HG03108 (cell line): ENCODE measurements at regions not wholly inside any gene's neighbourhood (a gene's known extent, or its start where the extent isn't known, plus 50 kb on each side); places are given as distances from the start of the nearest gene placed in this dataset.
A peak's percentile ranks its signal among the peaks of the same experiment; 100 is the strongest.

ENCODE experiments used
- ATAC-seq: cut with Tn5 transposase; IDR thresholded peaks from one replicate; pipeline ENCODE4 v1.9.1; 2021; ENCODE audit warnings: moderate library complexity; ENCODE audit not compliant: unreplicated experiment

DNA sequence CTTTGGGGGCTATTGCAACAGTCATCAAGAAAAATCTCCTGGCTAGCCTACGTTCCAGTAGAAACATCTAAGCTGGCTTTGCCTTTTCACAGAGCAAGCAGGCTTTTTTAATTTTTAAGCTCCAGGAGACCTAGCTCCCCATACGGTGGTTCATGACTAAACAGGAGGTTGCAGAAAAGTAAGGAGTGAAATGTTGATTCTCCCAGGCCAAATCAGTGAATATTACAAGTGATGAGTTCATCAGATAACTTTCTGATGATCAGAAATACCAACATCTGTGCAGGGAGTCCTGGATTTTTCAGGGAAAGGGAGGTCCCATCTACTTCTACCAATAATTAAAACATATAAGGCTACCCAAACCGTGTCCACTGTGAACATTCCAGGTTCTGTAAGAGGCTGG, 477.3 kb upstream of the CELF2 start:
- ATAC-seq = no peak

- ATAC-seq = no peak
Measured at GRCh38 chr10:10542477-10542876, 475.2 kb upstream of the CELF2 start.

GRCh38 chr10:10544890-10545289, 472.8 kb upstream of the CELF2 start:
- ATAC-seq = no peak

DNA sequence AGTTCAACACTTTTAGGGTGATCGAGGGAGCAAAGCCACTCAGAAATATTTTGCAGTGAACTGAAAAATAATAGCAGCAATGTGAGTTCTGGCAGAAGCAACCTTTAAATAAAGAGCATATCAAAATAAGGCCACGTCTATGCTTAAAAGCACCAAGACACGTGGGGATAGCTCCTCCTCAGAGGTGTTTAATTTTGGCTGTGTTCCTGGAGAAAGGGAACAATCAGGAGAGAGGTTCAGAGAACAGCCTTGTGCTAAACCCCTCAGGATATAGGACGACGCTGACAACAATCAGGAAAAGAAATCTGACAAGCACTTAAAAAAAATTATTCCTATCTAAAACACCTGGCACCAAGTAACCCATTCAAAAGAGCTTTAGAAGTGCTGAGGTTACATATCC, 471.9 kb upstream of the CELF2 start:
- no peak for ATAC-seq

GRCh38 chr10:10551596-10552301, 465.9 kb upstream of the CELF2 start:
- ATAC-seq = no peak

DNA sequence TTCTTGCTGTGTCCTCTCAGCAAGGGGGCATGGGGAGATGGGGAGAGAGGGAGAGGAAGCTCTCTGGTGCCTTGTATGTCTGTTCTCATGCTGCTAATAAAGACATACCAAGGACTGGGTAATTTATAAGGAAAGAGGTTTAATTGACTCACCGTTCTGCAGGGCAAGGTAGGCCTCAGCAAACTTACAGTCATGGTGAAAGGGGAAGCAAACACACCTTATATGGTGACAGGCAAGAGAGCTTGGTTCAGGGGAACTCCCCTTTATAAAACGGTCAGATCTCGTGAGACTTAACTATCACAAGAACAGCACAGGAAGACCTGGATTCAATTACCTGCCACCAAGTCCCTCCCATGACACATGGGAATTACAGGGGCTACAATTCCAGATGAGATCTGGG, 464.7 kb upstream of the CELF2 start:
- ATAC-seq = no peak

GRCh38 chr10:10564081-10564794, 453.4 kb upstream of the CELF2 start:
- no peak for ATAC-seq

DNA sequence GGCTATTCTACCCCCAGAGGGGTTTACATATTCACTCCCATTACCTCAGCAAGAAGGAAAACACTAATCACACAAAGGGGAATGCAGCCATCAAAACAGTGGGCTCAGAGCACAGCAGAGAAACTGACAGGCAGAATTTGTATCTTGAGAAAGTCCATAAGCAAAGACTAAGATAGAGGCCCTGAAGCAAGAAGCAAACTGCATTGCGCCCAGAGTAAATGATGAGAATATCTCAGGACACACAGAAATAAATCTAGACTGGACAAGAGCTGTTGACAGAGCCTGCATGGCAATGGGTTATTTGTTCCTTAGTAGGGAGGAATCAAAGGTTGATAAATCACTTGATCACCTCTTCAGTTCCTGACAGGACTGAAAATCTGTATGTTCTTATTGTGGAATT, 440.7 kb upstream of the CELF2 start:
- no peak for ATAC-seq

DNA sequence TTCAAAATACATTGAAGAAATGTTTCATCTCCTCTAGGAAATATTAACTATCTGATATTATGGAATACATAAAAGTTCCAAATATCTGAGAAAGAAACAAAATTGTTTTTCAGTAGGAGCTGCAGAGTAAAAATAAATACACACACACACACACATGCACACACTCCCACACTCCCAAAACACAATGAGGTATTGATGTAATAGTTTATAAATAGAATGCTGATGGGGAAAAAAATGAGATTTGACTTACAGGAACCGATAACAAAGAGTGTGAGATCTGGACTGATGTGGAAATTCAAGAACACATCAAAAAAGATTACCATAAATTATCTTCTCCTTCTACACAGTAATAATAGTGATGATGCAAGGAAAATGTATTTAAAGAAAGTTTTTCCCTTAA, 438.0 kb upstream of the CELF2 start:
- no peak for ATAC-seq

- no peak for ATAC-seq
Measured at GRCh38 chr10:10584161-10584560, 433.5 kb upstream of the CELF2 start.

- ATAC-seq = no peak
Measured at GRCh38 chr10:10587744-10588393, 429.8 kb upstream of the CELF2 start.

DNA sequence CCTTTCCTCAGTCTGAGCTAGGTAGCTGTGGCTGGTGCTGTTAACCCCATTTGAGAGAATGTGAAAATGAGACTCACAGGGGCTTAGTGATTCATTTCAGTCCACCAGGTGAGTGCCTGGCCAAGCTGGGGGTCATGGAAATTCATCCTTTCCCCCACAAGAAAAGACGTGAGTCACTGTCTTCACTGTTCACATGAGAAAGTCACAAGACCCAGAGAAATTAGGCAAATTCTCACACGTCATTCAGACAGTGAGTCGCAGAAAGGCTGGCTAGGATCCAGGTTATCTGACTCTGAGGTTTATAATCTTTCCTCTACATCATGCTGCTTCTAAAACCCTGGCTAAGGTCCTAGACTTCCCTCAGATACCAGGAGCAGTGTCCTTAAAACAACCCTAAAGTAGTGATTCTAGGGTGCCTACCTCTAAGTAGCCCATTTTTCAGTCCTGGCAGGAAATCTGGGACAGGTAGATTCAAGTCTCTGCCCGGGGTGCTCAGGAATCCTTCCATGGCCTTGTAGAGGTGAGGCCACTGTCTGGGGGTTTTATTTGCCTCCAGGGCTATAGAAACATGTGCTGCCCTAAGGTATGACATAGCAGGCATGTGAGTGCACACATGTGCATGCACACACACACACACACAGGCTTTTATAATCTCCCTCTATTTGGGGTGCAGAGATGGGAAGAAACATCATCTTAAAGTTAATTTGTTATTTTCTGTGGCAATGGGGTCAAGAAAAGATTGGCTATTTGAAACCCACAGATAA, 427.9 kb upstream of the CELF2 start:
- peak; percentile 54 for ATAC-seq

DNA sequence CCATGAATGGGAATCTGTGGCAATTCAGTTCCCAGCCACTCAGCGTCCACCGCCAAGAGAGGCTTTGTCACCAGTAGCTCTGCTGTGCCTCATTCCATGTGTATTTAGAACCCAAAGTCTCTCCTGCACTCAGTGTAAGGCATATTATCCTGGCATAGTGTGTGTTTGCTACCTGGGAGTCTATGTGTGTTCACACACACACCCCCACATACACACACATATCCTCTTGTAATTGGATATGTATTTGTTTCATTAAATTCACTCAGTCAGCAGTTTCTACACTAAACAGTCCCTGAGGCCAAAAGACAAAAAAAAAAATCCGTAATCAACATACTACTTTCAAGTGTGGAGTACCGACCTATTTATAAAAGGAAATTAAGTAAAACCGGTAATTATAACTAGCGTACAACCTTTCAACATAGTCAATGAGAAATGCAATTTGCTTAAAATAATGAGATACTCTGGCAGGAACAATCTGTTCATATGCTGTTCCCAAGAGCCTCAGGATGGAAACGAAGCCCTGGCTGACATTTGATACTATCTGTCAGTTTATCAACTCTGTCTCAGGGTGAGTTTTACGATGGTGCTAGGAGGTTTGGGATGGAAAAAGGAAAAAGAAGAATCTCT, 425.8 kb upstream of the CELF2 start:
- ATAC-seq = no peak

- no peak for ATAC-seq
Measured at GRCh38 chr10:10596256-10596655, 421.4 kb upstream of the CELF2 start.

DNA sequence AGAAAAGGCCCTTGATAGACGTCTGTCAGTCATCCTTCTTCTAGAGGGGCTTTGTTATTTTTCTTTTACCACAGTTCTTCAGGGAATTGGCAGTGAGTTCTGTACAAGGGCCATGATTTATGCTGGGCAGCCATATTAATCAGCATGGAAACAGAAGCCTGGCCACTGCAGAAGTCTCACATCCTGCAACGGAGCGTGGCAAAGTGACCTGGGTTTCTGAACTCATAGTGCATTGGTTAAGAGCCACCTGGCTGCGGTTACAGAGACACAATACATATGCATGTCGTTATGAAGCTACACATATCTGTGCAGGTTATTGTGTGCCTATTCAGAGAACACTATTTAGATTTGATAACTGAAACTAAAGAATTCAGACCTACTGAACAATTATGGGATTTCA, 419.4 kb upstream of the CELF2 start:
- ATAC-seq = no peak

GRCh38 chr10:10600004-10600403, 417.7 kb upstream of the CELF2 start:
- no peak for ATAC-seq

DNA sequence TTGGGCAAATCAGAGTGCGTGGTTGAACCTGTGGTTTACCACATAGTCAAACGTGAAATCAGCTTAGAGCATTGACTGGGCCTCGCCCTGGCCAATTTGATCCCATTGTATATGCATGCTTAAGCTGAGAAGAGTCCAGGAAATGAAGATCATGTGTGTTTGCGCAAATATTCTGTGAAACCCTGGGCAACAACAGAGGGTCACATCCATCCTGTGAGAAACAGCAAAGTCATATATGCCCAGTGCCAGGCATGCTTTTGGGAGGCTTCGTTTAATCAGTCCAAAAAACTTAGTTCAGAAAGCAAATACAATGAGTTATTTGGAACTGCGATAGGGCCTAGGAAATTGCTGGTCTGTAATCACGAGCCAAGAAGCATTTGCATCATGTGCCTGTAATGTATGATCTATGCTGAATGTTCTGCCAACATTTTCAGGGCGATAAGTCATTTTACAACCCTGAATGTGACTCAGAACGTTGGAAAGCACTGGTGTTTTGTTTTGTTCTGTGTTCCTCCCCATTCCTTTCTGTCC, 412.1 kb upstream of the CELF2 start:
- ATAC-seq = no peak

- no peak for ATAC-seq
Measured at GRCh38 chr10:10609379-10609955, 408.2 kb upstream of the CELF2 start.

DNA sequence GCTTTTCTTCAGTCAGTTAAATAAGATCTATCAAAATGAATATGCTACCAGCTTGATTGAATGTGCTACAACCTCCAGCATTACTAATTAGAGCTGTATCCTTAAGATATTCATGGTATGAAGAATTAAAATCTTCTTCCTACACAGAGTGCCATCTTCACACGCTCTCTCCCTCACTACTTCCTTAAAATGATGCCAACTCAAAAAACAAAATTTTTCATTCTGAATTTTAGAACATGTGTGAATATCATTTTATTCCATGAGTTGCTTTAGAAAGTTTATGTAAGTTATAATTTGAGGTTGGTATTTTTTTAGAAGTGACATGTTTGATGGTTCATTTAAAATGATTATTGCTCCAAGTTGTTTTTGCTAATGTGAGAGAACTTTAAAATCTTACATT, 407.5 kb upstream of the CELF2 start:
- ATAC-seq = no peak

GRCh38 chr10:10612151-10612550, 405.5 kb upstream of the CELF2 start:
- no peak for ATAC-seq
